Stimulated activated CD8-positive, alpha-beta memory T cell treated with anti-CD3 and anti-CD28 coated beads, Interleukin-7, amount 100 ng/mL, for 48 hours (primary cell): ENCODE measurements at regions not wholly inside any gene's neighbourhood (a gene's known extent, or its start where the extent isn't known, plus 50 kb on each side); places are given as distances from the start of the nearest gene placed in this dataset.
"Not testable (repeated sequence)": the region's sequence is repeated elsewhere in the genome, so short reads cannot be mapped to it uniquely, and the experiment has no call there.

Source experiments
- DNase-seq, 2 donors: peaks; one replicate each; pipeline ENCODE4 v3.0.0-alpha.2; 2020; ENCODE audit warnings: low read depth in 1 of 2; ENCODE audit errors: extremely low read depth in 1 of 2

- no peak for DNase-seq
Measured at GRCh38 chr3:103410231-103410630, 975.4 kb downstream of the ZPLD1 start.

- DNase-seq: no peak
Measured at GRCh38 chr3:103421460-103421859, 986.6 kb downstream of the ZPLD1 start.

- DNase-seq: no peak
Measured at GRCh38 chr3:103437883-103438282, 1003.1 kb downstream of the ZPLD1 start.

GRCh38 chr3:103440539-103441203 lies 1005.9 kb downstream of the ZPLD1 start:
- no peak for DNase-seq

- DNase-seq: no peak
Measured at GRCh38 chr3:103446953-103447629, 1012.3 kb downstream of the ZPLD1 start.

- no peak for DNase-seq
Measured at GRCh38 chr3:103453152-103453551, 1018.3 kb downstream of the ZPLD1 start.

GRCh38 chr3:103459815-103460214 lies 1025.0 kb downstream of the ZPLD1 start:
- DNase-seq: no peak

GRCh38 chr3:103470498-103470897 lies 1035.7 kb downstream of the ZPLD1 start:
- no peak for DNase-seq

- no peak for DNase-seq
Measured at GRCh38 chr3:103494011-103494410, 1059.2 kb downstream of the ZPLD1 start.

GRCh38 chr3:103494512-103494911 lies 1059.7 kb downstream of the ZPLD1 start:
- no peak for DNase-seq

- no peak for DNase-seq
Measured at GRCh38 chr3:103495186-103495585, 1060.4 kb downstream of the ZPLD1 start.

GRCh38 chr3:103499132-103499900 lies 1064.5 kb downstream of the ZPLD1 start:
- DNase-seq: no peak

- no peak for DNase-seq
Measured at GRCh38 chr3:103499967-103500366, 1065.2 kb downstream of the ZPLD1 start.

- DNase-seq: no peak
Measured at GRCh38 chr3:103510760-103511159, 1075.9 kb downstream of the ZPLD1 start.

GRCh38 chr3:103511891-103512290 lies 1077.1 kb downstream of the ZPLD1 start:
- DNase-seq: no peak

GRCh38 chr3:103512595-103512994 lies 1077.8 kb downstream of the ZPLD1 start:
- no peak for DNase-seq

- no peak for DNase-seq
Measured at GRCh38 chr3:103513003-103513402, 1078.2 kb downstream of the ZPLD1 start.

GRCh38 chr3:103515116-103515515 lies 1080.3 kb downstream of the ZPLD1 start:
- DNase-seq: no peak

GRCh38 chr3:103516950-103517349 lies 1082.1 kb downstream of the ZPLD1 start:
- no peak for DNase-seq

- DNase-seq: not testable (repeated sequence)
Measured at GRCh38 chr3:103531327-103531726, 1096.5 kb downstream of the ZPLD1 start.

GRCh38 chr3:103532986-103533385 lies 1098.2 kb downstream of the ZPLD1 start:
- DNase-seq: no peak

- DNase-seq: no peak
Measured at GRCh38 chr3:103554451-103554850, 1119.6 kb downstream of the ZPLD1 start.
